Activated CD8-positive, alpha-beta memory T cell treated with anti-CD3 and anti-CD28 coated beads, Interleukin-2, amount 50 U/mL, for 4 hours (primary cell): ENCODE measurements at regions not wholly inside any gene's neighbourhood (a gene's known extent, or its start where the extent isn't known, plus 50 kb on each side); places are given as distances from the start of the nearest gene placed in this dataset.

Experiments used
- DNase-seq: peaks from one replicate; pipeline ENCODE4 v3.0.0-alpha.2; 2020

- DNase-seq, result no peak
Observed at GRCh38 chr6:11633741-11634509, 96.4 kb downstream of the TMEM170B start.

- no peak for DNase-seq
Observed at GRCh38 chr6:11634948-11635347, 97.4 kb downstream of the TMEM170B start.

- no peak for DNase-seq
Observed at GRCh38 chr6:11636121-11636520, 98.6 kb downstream of the TMEM170B start.

- DNase-seq, result no peak
Observed at GRCh38 chr6:11637266-11637665, 99.7 kb downstream of the TMEM170B start.

GRCh38 chr6:11639376-11640235 lies 102.1 kb downstream of the TMEM170B start:
- DNase-seq, result no peak

- no peak for DNase-seq
Observed at GRCh38 chr6:11640486-11640885, 102.9 kb downstream of the TMEM170B start.

- no peak for DNase-seq
Observed at GRCh38 chr6:11644071-11644470, 106.5 kb downstream of the TMEM170B start.

GRCh38 chr6:11644601-11645000 lies 107.1 kb downstream of the TMEM170B start:
- DNase-seq, result no peak

GRCh38 chr6:11645016-11645415 lies 107.5 kb downstream of the TMEM170B start:
- no peak for DNase-seq

GRCh38 chr6:11648436-11648775 lies 110.9 kb downstream of the TMEM170B start:
- no peak for DNase-seq

- no peak for DNase-seq
Observed at GRCh38 chr6:11648889-11649288, 111.3 kb downstream of the TMEM170B start.

GRCh38 chr6:11650025-11650696 lies 112.6 kb downstream of the TMEM170B start:
- no peak for DNase-seq

- DNase-seq, result no peak
Observed at GRCh38 chr6:11650711-11651110, 113.2 kb downstream of the TMEM170B start.

GRCh38 chr6:11653028-11653583 lies 115.6 kb downstream of the TMEM170B start:
- DNase-seq, result peak; percentile 24

- DNase-seq, result no peak
Observed at GRCh38 chr6:11654876-11655275, 117.3 kb downstream of the TMEM170B start.

GRCh38 chr6:11656491-11656890 lies 118.9 kb downstream of the TMEM170B start:
- DNase-seq, result no peak

- no peak for DNase-seq
Observed at GRCh38 chr6:11659757-11660156, 118.8 kb downstream of the ADTRP start.

- DNase-seq, result no peak
Observed at GRCh38 chr6:11662323-11662722, 116.3 kb downstream of the ADTRP start.

- no peak for DNase-seq
Observed at GRCh38 chr6:11663519-11663918, 115.1 kb downstream of the ADTRP start.
